K562 (cell line): ENCODE measurements at regions not wholly inside any gene's neighbourhood (a gene's known extent, or its start where the extent isn't known, plus 50 kb on each side); places are given as distances from the start of the nearest gene placed in this dataset.

Experiments
- HLTF ChIP-seq: fragments of 450-650 bp; IDR thresholded peaks from 2 replicates; pipeline ENCODE4 v1.6.1; 2016
- KLF1 ChIP-seq: fragments of 450-650 bp; IDR thresholded peaks from 2 replicates; pipeline ENCODE4 v1.6.1; 2016; ENCODE audit warnings: missing genetic modification characterization, missing compliant biosample characterization
- MAZ ChIP-seq, 2 experiments: fragments of 450-650 bp in 1 of 2; sonication (generic) in 1 of 2; formaldehyde crosslinking; IDR thresholded peaks in 1 of 2; conservative IDR thresholded peaks in 1 of 2; 2 replicates each; pipeline versions ENCODE4 v1.4.0 to v1.5.0; 2020; ENCODE audit warnings: mild to moderate bottlenecking in 1 of 2, missing genetic modification reagents in 1 of 2
- MTA2 ChIP-seq: fragments of 450-650 bp; IDR thresholded peaks from 2 replicates; pipeline ENCODE4 v1.6.1; 2016; ENCODE audit warnings: low read depth
- NRF1 ChIP-seq, 2 experiments: fragments of 450-650 bp; IDR thresholded peaks in 1 of 2; conservative IDR thresholded peaks in 1 of 2; 2 replicates each; pipeline ENCODE4 v1.6.1; 2014; ENCODE audit warnings: mild to moderate bottlenecking in 2 of 2
- WHSC1 ChIP-seq: IDR thresholded peaks from one replicate; pipeline ENCODE4 v1.6.1; 2012; ENCODE audit warnings: low read length, control low read depth, inconsistent platforms
- TF ChIP-seq, protein P1 (sequence below), 3 experiments: IDR thresholded peaks in 2 of 3; conservative IDR thresholded peaks in 1 of 3; 2 replicates each; pipeline ENCODE4 v1.5.1; 2011 to 2012; ENCODE audit warnings: low read length in 3 of 3, mild to moderate bottlenecking in 3 of 3, control low read depth in 2 of 3, improper control_type of control experiment in 1 of 3, inconsistent platforms in 1 of 3, low read depth in 1 of 3, mixed read lengths in 1 of 3, moderate library complexity in 1 of 3; ENCODE audit not compliant: insufficient read depth in 2 of 3

DNA sequence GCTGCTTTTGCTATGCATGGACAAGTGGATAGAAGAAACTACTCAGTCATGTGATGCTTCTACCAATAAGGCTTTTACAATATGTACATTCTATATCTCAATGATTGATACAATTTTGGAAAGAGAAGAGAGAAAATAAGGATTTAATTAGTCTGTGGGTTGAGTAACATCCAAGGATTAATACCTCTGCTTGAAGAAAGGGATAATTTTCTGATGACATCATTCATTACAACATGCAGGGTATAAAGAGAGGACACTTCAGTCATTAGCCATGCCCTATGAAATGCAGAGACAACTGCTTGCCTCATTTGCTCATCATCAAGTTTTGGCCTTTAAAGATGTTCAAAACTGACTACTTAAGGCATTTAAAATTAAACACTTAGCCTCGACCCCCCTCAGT, 237.3 kb downstream of the AHR start:
- TF ChIP-seq MAZ (CRISPR knock-in tag; conservative IDR thresholded peaks at IDR 0.05 in 1 of 2, IDR thresholded peaks at IDR 0.05 in 1 of 2) (no peak), KLF1 (tag) (no peak), MTA2 (no peak), WHSC1 (no peak), NRF1 (conservative IDR thresholded peaks at IDR 0.05 in 1 of 2, IDR thresholded peaks at IDR 0.05 in 1 of 2) (no peak), HLTF (no peak)
- TF ChIP-seq, protein P1, sequence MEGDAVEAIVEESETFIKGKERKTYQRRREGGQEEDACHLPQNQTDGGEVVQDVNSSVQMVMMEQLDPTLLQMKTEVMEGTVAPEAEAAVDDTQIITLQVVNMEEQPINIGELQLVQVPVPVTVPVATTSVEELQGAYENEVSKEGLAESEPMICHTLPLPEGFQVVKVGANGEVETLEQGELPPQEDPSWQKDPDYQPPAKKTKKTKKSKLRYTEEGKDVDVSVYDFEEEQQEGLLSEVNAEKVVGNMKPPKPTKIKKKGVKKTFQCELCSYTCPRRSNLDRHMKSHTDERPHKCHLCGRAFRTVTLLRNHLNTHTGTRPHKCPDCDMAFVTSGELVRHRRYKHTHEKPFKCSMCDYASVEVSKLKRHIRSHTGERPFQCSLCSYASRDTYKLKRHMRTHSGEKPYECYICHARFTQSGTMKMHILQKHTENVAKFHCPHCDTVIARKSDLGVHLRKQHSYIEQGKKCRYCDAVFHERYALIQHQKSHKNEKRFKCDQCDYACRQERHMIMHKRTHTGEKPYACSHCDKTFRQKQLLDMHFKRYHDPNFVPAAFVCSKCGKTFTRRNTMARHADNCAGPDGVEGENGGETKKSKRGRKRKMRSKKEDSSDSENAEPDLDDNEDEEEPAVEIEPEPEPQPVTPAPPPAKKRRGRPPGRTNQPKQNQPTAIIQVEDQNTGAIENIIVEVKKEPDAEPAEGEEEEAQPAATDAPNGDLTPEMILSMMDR (IDR thresholded peaks at IDR 0.05 in 2 of 3, conservative IDR thresholded peaks at IDR 0.05 in 1 of 3; ENCODE audit: insufficient read depth in 2 of 3, low read depth in 1 of 3, low read length in 3 of 3) = no peak
